HL-60 (cell line): ENCODE measurements at regions not wholly inside any gene's neighbourhood (a gene's known extent, or its start where the extent isn't known, plus 50 kb on each side); places are given as distances from the start of the nearest gene placed in this dataset.

Source experiments
- DNase-seq, 2 experiments: peaks; one replicate each; pipeline ENCODE4 v3.0.0-alpha.2; 2010 to 2020; ENCODE audit warnings: low read depth in 1 of 2, low spot score in 1 of 2
- H3K27ac ChIP-seq: fragments of 250-450 bp; sonication (Bioruptor Pico); replicated peaks from 2 replicates; pipeline ENCODE4 v1.5.1; 2020; ENCODE audit warnings: mild to moderate bottlenecking, moderate library complexity
- H3K27me3 ChIP-seq: fragments of 250-450 bp; sonication (Bioruptor Pico); 2 replicates; pipeline ENCODE4 v1.5.1; 2021; ENCODE audit warnings: mild to moderate bottlenecking, moderate library complexity; ENCODE audit not compliant: insufficient read depth, poor library complexity, severe bottlenecking
- H3K4me3 ChIP-seq: replicated peaks from 2 replicates; pipeline ENCODE4 v1.5.1; 2011; ENCODE audit warnings: mild to moderate bottlenecking, control low read depth, low read length; ENCODE audit not compliant: insufficient read depth
- CTCF ChIP-seq: IDR thresholded peaks from one replicate; pipeline ENCODE4 v1.5.1; 2011; ENCODE audit warnings: low read length, control low read depth, inconsistent platforms; ENCODE audit not compliant: insufficient read depth
- GABPA ChIP-seq: IDR thresholded peaks from 2 replicates; pipeline ENCODE4 v1.6.1; 2012; ENCODE audit warnings: low read depth
- POLR2AphosphoS5 ChIP-seq: IDR thresholded peaks from 2 replicates; pipeline ENCODE4 v1.6.1; 2012; ENCODE audit warnings: low read depth
- REST ChIP-seq: IDR thresholded peaks from 2 replicates; pipeline ENCODE4 v1.6.1; 2012; ENCODE audit warnings: low read depth; ENCODE audit not compliant: insufficient replicate concordance
- SPI1 ChIP-seq: IDR thresholded peaks from 2 replicates; pipeline ENCODE4 v1.6.1; 2012; ENCODE audit warnings: low read depth, mild to moderate bottlenecking, borderline replicate concordance

GRCh38 chr16:80028581-80029380, 428.2 kb upstream of the MAF start:
- Histone ChIP-seq H3K4me3 (no peak overlapping the region), H3K27ac (no peak overlapping the region), H3K27me3 (peaks cover 13% of the 10 kb centered on the region)
- TF ChIP-seq GABPA (no peak), CTCF (no peak), POLR2AphosphoS5 (no peak), REST (no peak), SPI1 (no peak)
- DNase-seq = no peak

GRCh38 chr16:80027007-80027965, 426.7 kb upstream of the MAF start:
- Histone ChIP-seq H3K27ac (no peak overlapping the region), H3K27me3 (peaks cover 13% of the 10 kb centered on the region), H3K4me3 (no peak overlapping the region)
- no peak for TF ChIP-seq SPI1
- no peak for TF ChIP-seq GABPA
- TF ChIP-seq REST = no peak
- no peak for TF ChIP-seq POLR2AphosphoS5
- TF ChIP-seq CTCF = no peak
- DNase-seq = peak in 1 of 2 experiments; percentile 30

- Histone ChIP-seq H3K4me3 (no peak overlapping the region), H3K27me3 (peaks cover 15% of the 10 kb centered on the region), H3K27ac (no peak overlapping the region)
- TF ChIP-seq POLR2AphosphoS5 = no peak
- no peak for TF ChIP-seq GABPA
- TF ChIP-seq REST = no peak
- TF ChIP-seq SPI1 = no peak
- TF ChIP-seq CTCF = no peak
- DNase-seq = no peak
Observed at GRCh38 chr16:80025236-80025635, 424.7 kb upstream of the MAF start.
